OCI-LY1 (cell line): ENCODE measurements at regions not wholly inside any gene's neighbourhood (a gene's known extent, or its start where the extent isn't known, plus 50 kb on each side); places are given as distances from the start of the nearest gene placed in this dataset.

Experiments used
- H2AFZ ChIP-seq: fragments of 200-600 bp; sonication (generic), shearing (Covaris generic); 2 replicates; pipeline ENCODE4 v1.6.0; 2014; ENCODE audit warnings: antibody characterized with exemption, mild to moderate bottlenecking, low read length
- H3F3A ChIP-seq: fragments of 200-600 bp; sonication (generic), shearing (Covaris generic); 2 replicates; pipeline ENCODE4 v1.6.0; 2014; ENCODE audit warnings: mild to moderate bottlenecking, antibody characterized with exemption, low read length, moderate library complexity; ENCODE audit not compliant: insufficient read depth
- H3K27ac ChIP-seq: fragments of 200-600 bp; sonication (generic); 2 replicates; pipeline ENCODE4 v1.5.1; 2014; ENCODE audit warnings: low read length, mixed run types, mild to moderate bottlenecking, low read depth; ENCODE audit not compliant: poor library complexity, severe bottlenecking
- H3K27me3 ChIP-seq: fragments of 200-600 bp; sonication (generic); 2 replicates; pipeline ENCODE4 v1.6.0; 2014; ENCODE audit warnings: antibody characterized with exemption, mild to moderate bottlenecking, low read length, moderate library complexity; ENCODE audit not compliant: insufficient read depth
- H3K36me3 ChIP-seq: fragments of 200-600 bp; sonication (generic); 2 replicates; pipeline ENCODE4 v1.6.1; 2014; ENCODE audit warnings: mild to moderate bottlenecking, antibody characterized with exemption, low read length, moderate library complexity, mixed read lengths; ENCODE audit not compliant: insufficient read depth
- H3K4me1 ChIP-seq: fragments of 200-600 bp; sonication (generic); 2 replicates; pipeline ENCODE4 v1.5.1; 2014; ENCODE audit warnings: mild to moderate bottlenecking, low read length, moderate library complexity; ENCODE audit not compliant: insufficient read depth, severe bottlenecking
- H3K4me2 ChIP-seq: fragments of 200-600 bp; sonication (generic), shearing (Covaris generic); 2 replicates; pipeline ENCODE4 v1.6.1; 2014; ENCODE audit warnings: low read length
- H3K4me3 ChIP-seq: fragments of 200-600 bp; sonication (generic); 2 replicates; pipeline ENCODE4 v1.5.1; 2014; ENCODE audit warnings: low read length, low read depth, mild to moderate bottlenecking, mixed read lengths; ENCODE audit not compliant: poor library complexity, severe bottlenecking
- H3K79me2 ChIP-seq: fragments of 200-600 bp; shearing (Covaris generic); 2 replicates; pipeline ENCODE4 v1.6.1; 2016; ENCODE audit warnings: mixed run types, low read length, mixed read lengths; ENCODE audit not compliant: insufficient read depth
- H3K9ac ChIP-seq: fragments of 200-600 bp; sonication (generic), shearing (Covaris generic); 2 replicates; pipeline ENCODE4 v1.6.1; 2014; ENCODE audit warnings: mild to moderate bottlenecking, low read length, mixed read lengths
- H3K9me2 ChIP-seq: fragments of 200-600 bp; sonication (generic), shearing (Covaris generic); 2 replicates; pipeline ENCODE4 v1.6.1; 2014; ENCODE audit warnings: low read depth, mild to moderate bottlenecking, low read length, mixed read lengths
- H3K9me3 ChIP-seq: fragments of 200-600 bp; shearing (Covaris generic); 2 replicates; pipeline ENCODE4 v1.6.1; 2014; ENCODE audit warnings: low read length, mixed read lengths
- H4K20me1 ChIP-seq: fragments of 200-600 bp; sonication (generic), shearing (Covaris generic); 2 replicates; pipeline ENCODE4 v1.6.0; 2016; ENCODE audit warnings: mild to moderate bottlenecking, low read length; ENCODE audit not compliant: insufficient read depth
- EZH2 ChIP-seq: fragments of 200-600 bp; sonication (generic), shearing (Covaris generic); IDR thresholded peaks from 2 replicates; pipeline ENCODE4 v1.8.0; 2017; ENCODE audit warnings: borderline replicate concordance, mixed run types, mild to moderate bottlenecking, antibody characterized with exemption, low read length, moderate library complexity, mixed read lengths
- TF ChIP-seq, protein P1 (sequence below): fragments of 200-600 bp; sonication (generic), shearing (Covaris generic); IDR thresholded peaks from 2 replicates; pipeline ENCODE4 v1.5.1; 2017; ENCODE audit warnings: mild to moderate bottlenecking, antibody characterized with exemption, low read length, moderate library complexity, mixed read lengths

DNA sequence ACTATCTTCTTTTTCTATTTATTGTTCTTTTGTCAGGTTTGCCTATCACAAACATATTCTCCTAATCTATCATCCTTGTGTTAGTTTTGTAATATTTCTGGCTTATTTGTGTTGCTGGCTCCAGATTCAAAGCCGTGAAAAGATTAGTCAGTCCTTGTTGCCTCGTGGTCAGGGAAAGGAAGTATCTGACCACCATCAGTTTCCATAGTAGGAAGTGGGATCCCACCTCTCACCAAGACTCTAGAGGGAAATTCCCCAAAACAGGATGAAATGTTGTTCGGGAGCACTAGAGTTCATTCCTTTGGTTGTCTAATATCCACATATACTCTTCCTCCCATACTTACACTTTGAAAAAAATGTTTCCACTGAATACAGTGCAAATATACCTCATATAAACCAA, 131.0 kb upstream of the HUWE1 start:
- Histone ChIP-seq H3F3A (no peaks in the 10 kb centered on the region), H3K4me2 (no peak overlapping the region), H3K9me2 (no peaks in the 10 kb centered on the region), H3K4me3 (no peak overlapping the region), H3K79me2 (no peaks in the 10 kb centered on the region), H3K9ac (no peak overlapping the region), H3K36me3 (no peaks in the 10 kb centered on the region), H4K20me1 (no peaks in the 10 kb centered on the region), H3K9me3 (no peaks in the 10 kb centered on the region), H2AFZ (no peak overlapping the region), H3K27ac (no peak overlapping the region), H3K4me1 (no peaks in the 10 kb centered on the region), H3K27me3 (no peaks in the 10 kb centered on the region)
- TF ChIP-seq, protein P1, sequence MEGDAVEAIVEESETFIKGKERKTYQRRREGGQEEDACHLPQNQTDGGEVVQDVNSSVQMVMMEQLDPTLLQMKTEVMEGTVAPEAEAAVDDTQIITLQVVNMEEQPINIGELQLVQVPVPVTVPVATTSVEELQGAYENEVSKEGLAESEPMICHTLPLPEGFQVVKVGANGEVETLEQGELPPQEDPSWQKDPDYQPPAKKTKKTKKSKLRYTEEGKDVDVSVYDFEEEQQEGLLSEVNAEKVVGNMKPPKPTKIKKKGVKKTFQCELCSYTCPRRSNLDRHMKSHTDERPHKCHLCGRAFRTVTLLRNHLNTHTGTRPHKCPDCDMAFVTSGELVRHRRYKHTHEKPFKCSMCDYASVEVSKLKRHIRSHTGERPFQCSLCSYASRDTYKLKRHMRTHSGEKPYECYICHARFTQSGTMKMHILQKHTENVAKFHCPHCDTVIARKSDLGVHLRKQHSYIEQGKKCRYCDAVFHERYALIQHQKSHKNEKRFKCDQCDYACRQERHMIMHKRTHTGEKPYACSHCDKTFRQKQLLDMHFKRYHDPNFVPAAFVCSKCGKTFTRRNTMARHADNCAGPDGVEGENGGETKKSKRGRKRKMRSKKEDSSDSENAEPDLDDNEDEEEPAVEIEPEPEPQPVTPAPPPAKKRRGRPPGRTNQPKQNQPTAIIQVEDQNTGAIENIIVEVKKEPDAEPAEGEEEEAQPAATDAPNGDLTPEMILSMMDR: no peak
- TF ChIP-seq EZH2: no peak

DNA sequence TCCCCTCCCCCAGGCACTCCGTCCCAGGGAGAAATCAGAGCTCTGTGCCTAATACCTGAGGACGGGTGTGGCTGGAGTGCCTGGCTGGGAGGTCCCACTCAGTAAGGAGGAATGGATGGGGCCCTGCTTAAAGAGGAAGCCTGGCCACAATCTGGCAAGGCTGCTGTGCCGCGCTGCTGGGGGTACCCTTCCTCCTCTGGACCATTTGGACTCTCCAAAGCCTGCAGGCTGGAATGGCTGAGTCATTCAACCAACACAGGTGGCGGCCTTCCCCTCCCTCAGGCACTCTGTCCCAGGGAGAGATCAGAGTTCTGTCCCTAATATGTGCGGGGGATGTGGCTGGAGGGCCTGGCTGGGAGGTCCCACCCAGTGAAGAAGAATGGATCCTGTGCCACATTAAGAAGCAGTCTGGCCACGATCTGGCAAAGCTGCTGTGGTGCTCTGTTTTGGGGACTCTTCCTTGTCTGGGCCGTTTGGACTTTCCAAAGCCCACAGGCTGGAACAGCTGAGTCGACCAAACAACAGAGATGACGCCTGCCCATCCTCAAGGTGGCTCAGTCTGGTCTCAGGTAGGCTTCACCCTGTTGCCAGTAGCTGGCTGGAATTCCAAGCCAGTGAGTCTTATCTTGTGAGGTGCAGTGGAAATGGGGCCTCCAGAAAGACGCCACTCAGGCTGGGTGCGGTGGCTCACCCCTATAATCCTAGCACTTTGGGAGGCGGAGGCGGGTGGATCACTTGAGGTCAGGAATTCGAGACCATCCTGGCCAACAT, 127.3 kb upstream of the HUWE1 start:
- Histone ChIP-seq H2AFZ (no peak overlapping the region), H3K9me3 (no peaks in the 10 kb centered on the region), H3K27ac (no peak overlapping the region), H3K9me2 (no peaks in the 10 kb centered on the region), H3K79me2 (no peaks in the 10 kb centered on the region), H3K4me3 (no peak overlapping the region), H3K4me2 (no peak overlapping the region), H3K36me3 (no peaks in the 10 kb centered on the region), H3F3A (no peaks in the 10 kb centered on the region), H3K4me1 (no peaks in the 10 kb centered on the region), H3K9ac (no peak overlapping the region), H3K27me3 (no peaks in the 10 kb centered on the region), H4K20me1 (no peaks in the 10 kb centered on the region)
- TF ChIP-seq EZH2: no peak
- TF ChIP-seq, protein P1: no peak

DNA sequence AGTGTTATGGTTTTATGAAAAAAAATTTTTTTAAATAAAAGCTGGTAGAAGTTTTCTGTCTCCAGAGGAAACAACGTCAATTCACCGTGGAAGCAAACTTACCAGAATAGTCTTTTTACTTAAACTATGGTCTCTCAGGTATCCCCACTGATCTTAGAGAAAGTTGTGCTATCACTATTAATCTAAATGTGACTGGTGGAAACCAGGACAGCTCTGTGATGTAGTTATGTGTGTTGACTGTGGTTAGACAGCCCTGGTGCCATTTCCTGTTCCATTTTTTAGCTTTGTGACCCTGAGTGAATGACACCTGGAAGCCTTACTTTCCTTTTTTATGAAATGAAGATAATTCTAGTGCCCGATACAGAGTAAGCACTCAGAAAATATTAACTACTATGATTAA, 111.8 kb upstream of the HUWE1 start:
- no peaks in the 10 kb centered on the region for H3K27me3 ChIP-seq
- TF ChIP-seq EZH2: no peak
- H3K79me2 ChIP-seq: no peaks in the 10 kb centered on the region

DNA sequence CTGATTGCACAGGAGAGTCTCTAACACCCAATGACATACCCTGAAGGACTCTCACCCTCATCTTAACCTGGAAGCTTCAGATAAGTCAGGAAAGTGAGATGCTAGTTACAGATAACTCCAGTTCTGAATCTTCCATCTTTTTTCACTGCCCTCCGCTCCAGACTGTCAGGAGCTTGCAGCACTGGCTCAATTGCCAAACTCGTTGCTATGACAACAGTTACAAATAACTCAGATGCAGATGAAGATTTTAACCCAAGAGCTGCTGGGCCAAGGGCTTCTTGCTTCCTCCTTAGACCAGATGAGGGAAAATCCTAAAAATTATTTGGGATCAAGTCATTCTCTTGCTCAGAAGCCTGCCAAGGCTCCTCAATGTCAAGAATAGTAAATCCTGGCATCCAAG, 109.1 kb upstream of the HUWE1 start:
- no peaks in the 10 kb centered on the region for H4K20me1 ChIP-seq
- H3K9ac ChIP-seq: no peak overlapping the region
- no peaks in the 10 kb centered on the region for H3K4me1 ChIP-seq
- no peaks in the 10 kb centered on the region for H3K9me2 ChIP-seq
- H3K79me2 ChIP-seq: no peaks in the 10 kb centered on the region
- H3K27ac ChIP-seq: no peak overlapping the region
- no peaks in the 10 kb centered on the region for H3K36me3 ChIP-seq
- H3K27me3 ChIP-seq: no peaks in the 10 kb centered on the region
- no peak overlapping the region for H3K4me2 ChIP-seq
- no peak overlapping the region for H3K4me3 ChIP-seq
- H2AFZ ChIP-seq: no peak overlapping the region
- no peaks in the 10 kb centered on the region for H3F3A ChIP-seq
- TF ChIP-seq, protein P1: no peak
- TF ChIP-seq EZH2: no peak
- H3K9me3 ChIP-seq: no peaks in the 10 kb centered on the region

More for the DNA sequence above, 111.8 kb upstream of the HUWE1 start:
- Histone ChIP-seq H4K20me1 (no peaks in the 10 kb centered on the region), H3K27ac (no peak overlapping the region), H3F3A (no peaks in the 10 kb centered on the region), H3K4me1 (no peaks in the 10 kb centered on the region), H3K9me3 (no peaks in the 10 kb centered on the region), H3K36me3 (no peaks in the 10 kb centered on the region), H3K4me2 (no peak overlapping the region), H3K4me3 (no peak overlapping the region), H2AFZ (no peak overlapping the region), H3K9ac (no peak overlapping the region), H3K9me2 (no peaks in the 10 kb centered on the region)
